ENCODE measurements at regions not wholly inside any gene's neighbourhood (a gene's known extent, or its start where the extent isn't known, plus 50 kb on each side); places are given as distances from the start of the nearest gene placed in this dataset.
A peak's percentile ranks its signal among the peaks of the same experiment; 100 is the strongest.

DNA sequence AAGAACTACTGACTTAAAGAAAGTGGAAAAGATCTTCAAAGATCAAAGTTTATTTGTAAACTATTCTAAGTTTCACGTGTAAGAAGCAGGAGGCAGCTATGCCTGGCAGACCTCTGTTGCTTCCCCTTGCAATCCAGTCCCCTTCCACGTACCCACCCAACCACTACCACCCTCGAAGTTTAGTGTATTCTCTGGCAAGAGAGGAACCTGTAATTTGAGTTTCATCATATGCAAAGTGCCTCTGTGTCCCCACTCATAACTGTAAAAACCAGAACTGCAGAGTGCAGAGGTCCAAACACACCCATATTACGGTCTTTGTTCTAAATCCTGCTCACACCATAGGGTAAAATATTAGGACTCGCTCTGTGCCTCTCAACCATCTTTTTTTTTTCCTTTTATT is 75.8 kb upstream of the FRY start:
- Histone ChIP-seq H3K9me2 (ENCODE audit: insufficient read depth) (no peaks in the 10 kb centered on the region), H3K36me3 (ENCODE audit: low read depth) (no peaks in the 10 kb centered on the region), H3K4me3 (no peak overlapping the region), H3K9me3 (ENCODE audit: insufficient read depth, low read depth) (peaks cover 4% of the 10 kb centered on the region; the same call in 1 of the 2 replicates), H3K4me1 (replicated peaks; ENCODE audit: insufficient read depth) (peaks cover 13% of the 10 kb centered on the region; the same call in 1 of the 2 replicates), H3K27me3 (ENCODE audit: insufficient read depth, low read depth) (no peaks in the 10 kb centered on the region), H3K4me2 (no peak overlapping the region), H3K79me2 (ENCODE audit: low read depth) (no peaks in the 10 kb centered on the region), H4K20me1 (ENCODE audit: insufficient read depth) (no peaks in the 10 kb centered on the region), H3K27ac (no peak overlapping the region), H2AFZ (no peak overlapping the region), H3F3A (ENCODE audit: insufficient read depth, low read depth) (no peaks in the 10 kb centered on the region)
- BruUV-seq (replicated peaks): no TSS peak
- intact Hi-C loops (cut with micrococcal nuclease; ENCODE audit: unreplicated experiment): no loop called here
- CTCF ChIA-PET: no interaction called here
- POLR2A ChIA-PET (ENCODE audit: unreplicated experiment): no interaction called here
- TF ChIP-seq, protein P1, sequence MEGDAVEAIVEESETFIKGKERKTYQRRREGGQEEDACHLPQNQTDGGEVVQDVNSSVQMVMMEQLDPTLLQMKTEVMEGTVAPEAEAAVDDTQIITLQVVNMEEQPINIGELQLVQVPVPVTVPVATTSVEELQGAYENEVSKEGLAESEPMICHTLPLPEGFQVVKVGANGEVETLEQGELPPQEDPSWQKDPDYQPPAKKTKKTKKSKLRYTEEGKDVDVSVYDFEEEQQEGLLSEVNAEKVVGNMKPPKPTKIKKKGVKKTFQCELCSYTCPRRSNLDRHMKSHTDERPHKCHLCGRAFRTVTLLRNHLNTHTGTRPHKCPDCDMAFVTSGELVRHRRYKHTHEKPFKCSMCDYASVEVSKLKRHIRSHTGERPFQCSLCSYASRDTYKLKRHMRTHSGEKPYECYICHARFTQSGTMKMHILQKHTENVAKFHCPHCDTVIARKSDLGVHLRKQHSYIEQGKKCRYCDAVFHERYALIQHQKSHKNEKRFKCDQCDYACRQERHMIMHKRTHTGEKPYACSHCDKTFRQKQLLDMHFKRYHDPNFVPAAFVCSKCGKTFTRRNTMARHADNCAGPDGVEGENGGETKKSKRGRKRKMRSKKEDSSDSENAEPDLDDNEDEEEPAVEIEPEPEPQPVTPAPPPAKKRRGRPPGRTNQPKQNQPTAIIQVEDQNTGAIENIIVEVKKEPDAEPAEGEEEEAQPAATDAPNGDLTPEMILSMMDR (conservative IDR thresholded peaks at IDR 0.05): no peak
- no peak for TF ChIP-seq EZH2 (IDR thresholded peaks at IDR 0.05; ENCODE audit: low read depth)
- DNase-seq: no peak

DNA sequence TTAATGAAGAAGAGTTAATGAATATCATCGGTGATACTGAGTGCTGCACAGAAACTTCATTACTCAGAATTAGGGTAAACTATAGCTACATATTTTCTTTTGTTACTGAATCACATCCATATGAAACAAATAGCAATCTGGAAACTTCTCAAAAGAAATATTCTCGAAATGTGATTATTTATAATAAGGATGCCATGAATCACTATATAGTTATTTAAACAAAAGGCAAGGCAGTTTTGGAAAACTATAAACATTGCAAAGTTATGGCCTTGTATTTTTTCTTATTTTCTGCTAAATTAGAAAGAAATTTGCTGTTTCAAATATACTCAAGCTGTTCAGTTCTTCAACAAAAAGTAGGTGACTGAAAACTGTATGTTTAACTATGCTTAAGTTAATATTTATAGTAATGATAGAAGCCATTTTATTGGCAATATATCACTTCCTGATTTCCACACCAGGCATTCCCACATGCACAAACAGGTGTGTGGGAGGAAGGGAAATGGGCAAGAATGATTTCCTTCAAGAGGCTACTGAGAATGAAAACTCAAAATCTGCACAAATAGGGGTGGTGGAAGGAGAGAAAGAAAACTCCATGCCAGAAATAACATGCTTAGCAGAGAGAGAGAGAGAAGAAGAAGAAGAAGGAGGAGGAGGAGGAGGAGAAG is 74.5 kb upstream of the FRY start:
- no peak overlapping the region for H2AFZ ChIP-seq
- no peaks in the 10 kb centered on the region for H3K9me2 ChIP-seq (ENCODE audit: insufficient read depth)
- H3K4me1 ChIP-seq (replicated peaks; ENCODE audit: insufficient read depth): no peaks in the 10 kb centered on the region
- no peak overlapping the region for H3K4me2 ChIP-seq
- no peak for DNase-seq
- no peaks in the 10 kb centered on the region for H3K36me3 ChIP-seq (ENCODE audit: low read depth)
- peaks cover 4% of the 10 kb centered on the region; the same call in 1 of the 2 replicates for H3K9me3 ChIP-seq (ENCODE audit: insufficient read depth, low read depth)
- POLR2A ChIA-PET (ENCODE audit: unreplicated experiment): no interaction called here
- no peak overlapping the region for H3K4me3 ChIP-seq
- intact Hi-C loops (cut with micrococcal nuclease; ENCODE audit: unreplicated experiment): no loop called here
- H3F3A ChIP-seq (ENCODE audit: insufficient read depth, low read depth): no peaks in the 10 kb centered on the region
- no peak overlapping the region for H3K27ac ChIP-seq
- no TSS peak for BruUV-seq (replicated peaks)
- no peaks in the 10 kb centered on the region for H4K20me1 ChIP-seq (ENCODE audit: insufficient read depth)
- H3K27me3 ChIP-seq (ENCODE audit: insufficient read depth, low read depth): no peaks in the 10 kb centered on the region
- TF ChIP-seq, protein P1 (conservative IDR thresholded peaks at IDR 0.05): no peak
- no peak for TF ChIP-seq EZH2 (IDR thresholded peaks at IDR 0.05; ENCODE audit: low read depth)
- CTCF ChIA-PET: no interaction called here
- no peaks in the 10 kb centered on the region for H3K79me2 ChIP-seq (ENCODE audit: low read depth)

DNA sequence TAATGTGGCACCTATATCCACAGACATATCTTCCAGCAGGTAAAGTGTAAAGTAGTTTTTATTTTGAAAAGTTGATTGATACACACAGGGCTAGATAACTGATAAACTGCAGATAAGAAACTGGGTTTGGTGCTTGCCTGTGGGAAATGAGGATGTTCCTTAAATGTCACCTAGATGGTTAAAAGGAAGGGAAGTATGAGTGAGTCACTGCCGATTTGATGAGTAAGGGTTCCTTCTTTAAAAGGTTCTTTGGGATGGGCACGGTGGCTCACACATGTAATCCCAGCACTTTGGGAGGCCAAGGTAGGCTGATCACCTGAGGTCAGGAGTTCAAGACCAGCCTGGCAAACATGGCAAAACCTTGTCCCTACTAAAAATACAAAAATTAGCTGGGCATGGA is 73.8 kb upstream of the FRY start:
- H4K20me1 ChIP-seq (ENCODE audit: insufficient read depth): no peaks in the 10 kb centered on the region
- H3K79me2 ChIP-seq (ENCODE audit: low read depth): no peaks in the 10 kb centered on the region
- no peaks in the 10 kb centered on the region for H3K9me2 ChIP-seq (ENCODE audit: insufficient read depth)
- TF ChIP-seq, protein P1 (conservative IDR thresholded peaks at IDR 0.05): no peak
- TF ChIP-seq EZH2 (IDR thresholded peaks at IDR 0.05; ENCODE audit: low read depth): no peak
- no peak for DNase-seq
- intact Hi-C loops (cut with micrococcal nuclease; ENCODE audit: unreplicated experiment): no loop called here
- ChIA-PET CTCF (no interaction called here), POLR2A (ENCODE audit: unreplicated experiment) (no interaction called here)
- H3K27ac ChIP-seq: no peak overlapping the region
- no TSS peak for BruUV-seq (replicated peaks)
- H2AFZ ChIP-seq: no peak overlapping the region
- H3F3A ChIP-seq (ENCODE audit: insufficient read depth, low read depth): no peaks in the 10 kb centered on the region
- 0 out of 2 replicates have a peak overlapping the region, but pooled peaks have one; percentile 11 for H3K4me3 ChIP-seq
- peaks cover 4% of the 10 kb centered on the region; the same call in 1 of the 2 replicates for H3K9me3 ChIP-seq (ENCODE audit: insufficient read depth, low read depth)
- H3K36me3 ChIP-seq (ENCODE audit: low read depth): no peaks in the 10 kb centered on the region
- no peaks in the 10 kb centered on the region for H3K4me1 ChIP-seq (replicated peaks; ENCODE audit: insufficient read depth)
- no peaks in the 10 kb centered on the region for H3K27me3 ChIP-seq (ENCODE audit: insufficient read depth, low read depth)
- no peak overlapping the region for H3K4me2 ChIP-seq

Data from PC-9 (cell line).